ENCODE measurements at regions not wholly inside any gene's neighbourhood (a gene's known extent, or its start where the extent isn't known, plus 50 kb on each side); places are given as distances from the start of the nearest gene placed in this dataset.
"Not testable (repeated sequence)": the region's sequence is repeated elsewhere in the genome, so short reads cannot be mapped to it uniquely, and the experiment has no call there.

- no peak for DNase-seq (ENCODE audit: low read depth in 4 of 4, low spot score in 3 of 4)
Observed at GRCh38 chr2:236369661-236370062, 105.5 kb upstream of the ASB18 start.

- DNase-seq (ENCODE audit: low read depth in 4 of 4, low spot score in 3 of 4), result no peak
Observed at GRCh38 chr2:236370847-236371409, 106.7 kb upstream of the ASB18 start.

- no peak for DNase-seq (ENCODE audit: low read depth in 4 of 4, low spot score in 3 of 4)
Observed at GRCh38 chr2:236375973-236376476, 111.8 kb upstream of the ASB18 start.

- DNase-seq (ENCODE audit: low read depth in 4 of 4, low spot score in 3 of 4), result no peak
Observed at GRCh38 chr2:236376566-236377244, 112.5 kb upstream of the ASB18 start.

GRCh38 chr2:236380051-236380612, 115.9 kb upstream of the ASB18 start:
- no peak for DNase-seq (ENCODE audit: low read depth in 4 of 4, low spot score in 3 of 4)

- not testable (repeated sequence) for DNase-seq (ENCODE audit: low read depth in 4 of 4, low spot score in 3 of 4)
Observed at GRCh38 chr2:236381253-236381652, 117.0 kb upstream of the ASB18 start.

- not testable (repeated sequence) for DNase-seq (ENCODE audit: low read depth in 4 of 4, low spot score in 3 of 4)
Observed at GRCh38 chr2:236389284-236390216, 125.3 kb upstream of the ASB18 start.

- DNase-seq (ENCODE audit: low read depth in 4 of 4, low spot score in 3 of 4), result no peak
Observed at GRCh38 chr2:236393101-236393500, 128.9 kb upstream of the ASB18 start.

GRCh38 chr2:236393581-236393980, 129.4 kb upstream of the ASB18 start:
- DNase-seq (ENCODE audit: low read depth in 4 of 4, low spot score in 3 of 4), result no peak

- no peak for DNase-seq (ENCODE audit: low read depth in 4 of 4, low spot score in 3 of 4)
Observed at GRCh38 chr2:236394571-236394970, 130.4 kb upstream of the ASB18 start.

GRCh38 chr2:236395067-236395466, 130.9 kb upstream of the ASB18 start:
- DNase-seq (ENCODE audit: low read depth in 4 of 4, low spot score in 3 of 4), result no peak

- DNase-seq (ENCODE audit: low read depth in 4 of 4, low spot score in 3 of 4), result no peak
Observed at GRCh38 chr2:236396818-236397350, 132.7 kb upstream of the ASB18 start.

GRCh38 chr2:236397681-236398080, 133.5 kb upstream of the ASB18 start:
- no peak for DNase-seq (ENCODE audit: low read depth in 4 of 4, low spot score in 3 of 4)

- DNase-seq (ENCODE audit: low read depth in 4 of 4, low spot score in 3 of 4), result no peak
Observed at GRCh38 chr2:236399409-236399808, 135.2 kb upstream of the ASB18 start.

GRCh38 chr2:236400046-236400574, 135.9 kb upstream of the ASB18 start:
- no peak for DNase-seq (ENCODE audit: low read depth in 4 of 4, low spot score in 3 of 4)

- DNase-seq (ENCODE audit: low read depth in 4 of 4, low spot score in 3 of 4), result no peak
Observed at GRCh38 chr2:236400594-236401360, 136.6 kb upstream of the ASB18 start.

GRCh38 chr2:236402033-236402790, 138.0 kb upstream of the ASB18 start:
- no peak for DNase-seq (ENCODE audit: low read depth in 4 of 4, low spot score in 3 of 4)

GRCh38 chr2:236403125-236403524, 138.9 kb upstream of the ASB18 start:
- no peak for DNase-seq (ENCODE audit: low read depth in 4 of 4, low spot score in 3 of 4)

GRCh38 chr2:236403811-236404210, 139.6 kb upstream of the ASB18 start:
- DNase-seq (ENCODE audit: low read depth in 4 of 4, low spot score in 3 of 4), result no peak

Data from left renal pelvis (tissue), 4 donors.